A673 (cell line): ENCODE measurements at regions not wholly inside any gene's neighbourhood (a gene's known extent, or its start where the extent isn't known, plus 50 kb on each side); places are given as distances from the start of the nearest gene placed in this dataset.

Experiments used
- EZH2 ChIP-seq: fragments of 200-600 bp; sonication (generic); IDR thresholded peaks from 2 replicates; pipeline ENCODE4 v1.6.1; 2017; ENCODE audit warnings: borderline replicate concordance, low read depth, mild to moderate bottlenecking, mixed read lengths, antibody characterized with exemption, low read length; ENCODE audit not compliant: poor library complexity, severe bottlenecking
- TF ChIP-seq, protein P1 (sequence below): fragments of 300-800, 200-600 bp; sonication (generic); conservative IDR thresholded peaks from 2 replicates; pipeline ENCODE4 v1.5.1; 2017; ENCODE audit warnings: low read depth, mild to moderate bottlenecking, antibody characterized with exemption, low read length, moderate library complexity, mixed read lengths

DNA sequence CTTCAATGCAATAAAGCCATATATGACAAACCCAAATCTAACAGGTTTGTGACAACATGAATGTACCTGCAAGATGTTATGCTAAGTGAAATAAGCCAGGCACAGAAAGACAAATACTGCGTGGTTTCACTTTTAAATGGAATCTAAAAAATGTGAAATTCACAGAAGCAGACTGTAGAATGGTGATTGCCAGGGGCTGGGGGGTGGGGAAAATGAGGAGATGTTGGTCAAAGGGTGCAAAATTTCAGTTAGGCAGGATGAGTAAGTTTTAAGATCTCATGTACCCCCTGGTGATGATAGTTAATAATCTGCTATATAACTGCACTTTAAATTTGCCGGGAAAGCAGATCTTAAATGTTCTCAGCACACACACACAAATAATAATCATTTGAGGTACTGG, 160.5 kb downstream of the PTBP2 start:
- TF ChIP-seq, protein P1, sequence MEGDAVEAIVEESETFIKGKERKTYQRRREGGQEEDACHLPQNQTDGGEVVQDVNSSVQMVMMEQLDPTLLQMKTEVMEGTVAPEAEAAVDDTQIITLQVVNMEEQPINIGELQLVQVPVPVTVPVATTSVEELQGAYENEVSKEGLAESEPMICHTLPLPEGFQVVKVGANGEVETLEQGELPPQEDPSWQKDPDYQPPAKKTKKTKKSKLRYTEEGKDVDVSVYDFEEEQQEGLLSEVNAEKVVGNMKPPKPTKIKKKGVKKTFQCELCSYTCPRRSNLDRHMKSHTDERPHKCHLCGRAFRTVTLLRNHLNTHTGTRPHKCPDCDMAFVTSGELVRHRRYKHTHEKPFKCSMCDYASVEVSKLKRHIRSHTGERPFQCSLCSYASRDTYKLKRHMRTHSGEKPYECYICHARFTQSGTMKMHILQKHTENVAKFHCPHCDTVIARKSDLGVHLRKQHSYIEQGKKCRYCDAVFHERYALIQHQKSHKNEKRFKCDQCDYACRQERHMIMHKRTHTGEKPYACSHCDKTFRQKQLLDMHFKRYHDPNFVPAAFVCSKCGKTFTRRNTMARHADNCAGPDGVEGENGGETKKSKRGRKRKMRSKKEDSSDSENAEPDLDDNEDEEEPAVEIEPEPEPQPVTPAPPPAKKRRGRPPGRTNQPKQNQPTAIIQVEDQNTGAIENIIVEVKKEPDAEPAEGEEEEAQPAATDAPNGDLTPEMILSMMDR: no peak
- no peak for TF ChIP-seq EZH2
